ENCODE measurements at regions not wholly inside any gene's neighbourhood (a gene's known extent, or its start where the extent isn't known, plus 50 kb on each side); places are given as distances from the start of the nearest gene placed in this dataset.
"Not testable (repeated sequence)": the region's sequence is repeated elsewhere in the genome, so short reads cannot be mapped to it uniquely, and the experiment has no call there.

- DNase-seq, result no peak
Observed at GRCh38 chr6:119523556-119523955, 174.0 kb upstream of the MAN1A1 start.

DNA sequence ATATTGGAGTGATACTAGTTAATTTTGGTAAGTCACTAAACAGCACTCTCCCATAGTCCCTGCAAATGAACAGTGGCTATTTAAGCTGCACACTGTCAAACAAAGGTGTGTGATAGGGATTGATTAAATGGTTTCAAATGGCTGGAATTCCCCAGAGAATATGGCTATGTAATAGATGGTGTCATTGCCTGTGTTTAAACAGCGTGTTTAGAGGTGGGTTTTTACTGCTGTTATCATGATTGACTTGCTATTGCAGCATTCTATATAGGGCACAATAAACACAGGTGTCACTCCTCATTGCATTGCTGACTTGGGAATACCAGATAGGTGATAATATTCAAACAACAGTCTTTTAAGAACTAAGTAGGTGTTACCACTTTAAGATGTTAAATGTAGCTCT, 171.7 kb upstream of the MAN1A1 start:
- DNase-seq, result no peak

DNA sequence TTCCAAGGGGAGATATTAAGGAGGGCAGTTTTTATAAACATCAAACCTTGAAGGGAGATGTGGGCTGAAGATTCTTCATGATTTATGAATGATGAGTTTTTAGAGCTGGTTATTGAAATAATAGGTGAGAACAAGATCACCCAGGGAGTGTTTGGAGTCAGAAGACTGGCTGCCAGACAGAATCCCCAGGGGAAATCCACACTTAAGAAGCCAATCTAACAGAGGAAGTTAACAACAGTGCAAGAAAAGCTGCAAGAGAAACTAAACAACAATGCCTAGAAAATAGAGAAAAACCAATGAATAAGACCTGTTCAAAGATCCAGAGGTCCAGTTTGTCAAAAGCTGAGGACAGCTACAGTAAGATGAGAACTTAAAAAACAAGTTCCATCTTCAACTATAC, 167.9 kb upstream of the MAN1A1 start:
- DNase-seq, result no peak

GRCh38 chr6:119514345-119514744, 164.8 kb upstream of the MAN1A1 start:
- DNase-seq, result no peak

GRCh38 chr6:119511024-119511423, 161.5 kb upstream of the MAN1A1 start:
- DNase-seq, result no peak

DNA sequence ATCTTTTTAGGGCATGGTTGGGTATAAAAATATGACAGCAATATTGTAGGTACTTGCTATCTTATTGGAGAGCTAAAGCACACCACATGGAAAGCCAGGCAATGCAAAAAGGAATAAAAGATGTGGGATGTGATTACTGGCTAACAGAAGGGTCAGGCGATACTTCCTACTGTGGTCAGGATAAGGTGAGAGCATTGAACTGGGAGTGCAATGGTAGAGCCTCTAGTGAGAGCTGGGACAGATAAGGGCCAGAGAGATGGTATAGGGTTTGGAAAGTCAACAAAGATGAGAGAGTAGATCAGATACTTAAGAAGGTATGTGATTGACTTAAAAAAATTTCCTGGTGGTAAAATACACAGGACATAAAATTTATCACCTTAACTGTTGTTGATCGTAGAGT, 160.7 kb upstream of the MAN1A1 start:
- no peak for DNase-seq

- no peak for DNase-seq
Observed at GRCh38 chr6:119506631-119507174, 157.1 kb upstream of the MAN1A1 start.

DNA sequence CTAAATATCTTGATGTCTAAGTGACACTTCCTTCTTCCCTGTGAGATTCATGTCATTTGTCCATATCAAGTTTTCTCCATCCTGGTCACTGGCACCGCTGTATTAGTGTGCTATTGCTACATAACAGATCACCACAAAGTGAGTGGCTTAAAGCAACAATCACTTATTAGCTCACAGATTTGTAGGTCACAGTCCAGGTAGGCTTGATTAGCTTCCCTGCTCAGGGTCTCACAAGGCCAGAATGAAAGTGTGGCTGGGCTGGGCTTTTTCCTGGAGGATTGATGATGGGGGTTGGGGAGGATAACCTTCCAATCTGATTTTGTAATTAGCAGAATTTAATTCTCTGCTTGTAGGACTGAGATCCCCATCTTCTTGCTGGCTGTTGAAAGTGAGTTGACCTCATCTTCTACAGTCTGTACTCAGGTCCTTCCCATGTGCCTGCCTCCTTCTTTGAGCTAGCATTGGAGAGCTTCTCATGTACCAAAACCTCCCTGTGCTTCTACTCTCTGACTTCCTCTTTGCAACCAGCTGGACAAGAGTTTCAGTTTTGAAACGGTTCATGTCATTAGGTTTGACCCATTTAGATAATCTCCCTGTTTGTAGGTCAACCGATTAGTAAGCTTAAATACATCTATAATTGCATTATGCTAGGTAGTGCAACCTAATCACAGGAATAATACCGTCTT, 152.4 kb upstream of the MAN1A1 start:
- DNase-seq, result no peak

DNA sequence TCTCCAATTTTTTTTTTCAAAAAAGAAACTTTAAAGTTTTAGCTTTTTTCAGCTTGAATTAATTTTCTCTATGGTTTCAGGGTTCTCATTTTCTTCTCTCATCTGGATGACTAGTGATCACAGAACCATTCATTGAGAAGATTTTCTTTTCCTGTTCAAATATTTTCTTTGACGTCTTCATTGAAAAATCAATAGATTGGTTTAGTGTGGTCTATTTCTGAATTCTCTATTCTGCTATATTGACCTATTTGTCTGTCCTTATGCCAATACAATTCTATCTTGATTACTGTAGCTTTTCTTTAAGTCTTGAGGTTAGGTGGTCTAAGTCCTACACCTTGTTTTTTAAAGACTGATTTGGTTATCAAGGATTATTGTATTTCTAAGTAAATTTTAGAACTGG, 150.2 kb upstream of the MAN1A1 start:
- DNase-seq, result no peak

DNA sequence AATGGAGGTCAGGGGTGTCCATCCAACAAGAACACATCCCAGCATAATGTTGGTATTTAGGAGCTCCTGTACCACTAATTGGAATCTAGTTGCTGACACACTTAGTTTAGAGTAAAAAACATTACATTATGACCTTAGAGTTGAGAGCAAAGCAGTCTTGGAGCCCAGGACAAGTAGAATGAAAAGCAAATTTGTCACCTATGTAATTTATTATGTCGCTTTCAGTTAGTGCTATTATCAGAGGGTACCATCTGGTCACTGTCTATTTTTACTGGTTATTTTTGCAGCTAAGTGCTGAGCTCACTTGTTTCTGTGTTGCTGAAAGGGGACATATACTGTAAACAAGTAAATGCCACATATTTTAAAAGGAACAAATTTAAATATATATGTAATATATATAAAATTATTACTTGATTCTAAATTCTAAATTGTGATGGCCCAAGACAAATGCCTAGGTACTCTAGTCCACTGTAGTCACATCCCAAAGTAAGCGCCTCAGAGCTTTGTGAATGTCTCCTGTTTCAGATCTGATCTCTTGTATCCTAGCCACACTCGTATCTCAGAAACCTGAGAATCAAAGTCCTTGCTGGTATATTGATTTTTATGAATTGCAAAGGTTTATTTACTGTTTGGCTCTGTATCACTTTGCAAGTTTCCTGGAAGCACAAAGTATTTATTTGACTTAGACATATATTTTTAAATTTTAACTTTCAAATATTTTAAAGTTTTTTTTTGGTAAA, 148.6 kb upstream of the MAN1A1 start:
- no peak for DNase-seq

DNA sequence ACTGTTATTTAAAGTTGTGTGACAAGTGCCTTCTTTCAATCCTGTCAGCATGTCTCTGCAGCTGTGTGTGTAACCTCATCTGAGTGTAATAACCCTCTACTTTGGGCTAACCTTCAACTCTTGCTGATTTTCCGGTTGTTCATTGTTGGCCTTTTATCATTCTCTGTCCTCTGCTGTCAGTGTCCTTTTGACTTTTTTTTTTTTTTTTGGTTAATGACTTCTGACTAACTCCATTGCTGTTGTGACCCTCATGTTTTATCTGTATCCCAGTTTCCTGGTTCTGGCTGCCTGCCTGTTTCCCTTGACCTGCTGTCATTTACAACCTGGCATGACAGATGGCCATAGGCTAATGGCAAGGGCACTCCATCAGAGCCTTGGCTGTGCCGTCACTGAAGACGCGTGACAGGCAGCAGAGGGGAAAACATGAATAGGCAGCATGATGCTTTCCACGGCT, 145.7 kb upstream of the MAN1A1 start:
- no peak for DNase-seq

GRCh38 chr6:119493980-119494379, 144.4 kb upstream of the MAN1A1 start:
- DNase-seq, result no peak

DNA sequence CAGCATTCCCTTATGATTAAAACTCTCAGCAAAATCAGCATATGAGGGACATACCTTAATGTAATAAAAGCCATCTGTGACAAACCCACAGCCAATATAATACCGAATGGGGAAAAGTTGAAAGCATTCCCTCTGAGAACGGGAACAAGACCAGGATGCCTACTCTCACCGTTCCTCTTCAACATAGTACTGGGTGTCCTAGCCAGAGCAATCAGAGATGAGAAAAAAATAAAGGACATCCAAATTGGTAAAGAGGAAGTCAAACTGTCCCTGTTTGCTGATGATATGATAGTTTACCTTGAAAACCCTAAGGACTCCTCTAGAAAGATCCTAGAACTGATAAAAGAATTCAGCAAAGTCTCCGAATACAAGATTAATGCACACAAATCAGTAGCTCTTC, 141.6 kb upstream of the MAN1A1 start:
- not testable (repeated sequence) for DNase-seq

DNA sequence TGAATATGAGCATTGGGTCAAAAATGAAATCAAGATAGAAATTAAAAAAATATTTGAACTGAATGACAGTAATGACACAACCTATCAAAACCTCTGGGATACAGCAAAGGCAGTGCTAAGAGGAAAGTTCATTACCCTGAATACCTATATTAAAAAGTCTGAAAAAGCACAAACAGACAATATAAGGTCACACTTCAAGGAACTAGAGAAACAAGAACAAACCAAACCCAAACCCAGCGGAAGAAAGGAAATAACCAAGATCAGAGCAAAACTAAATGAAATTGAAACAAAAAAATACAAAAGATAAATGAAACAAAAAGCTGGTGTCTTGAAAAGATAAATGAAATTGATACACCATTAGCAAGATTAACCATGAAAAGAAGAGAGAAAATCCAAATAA, 140.5 kb upstream of the MAN1A1 start:
- not testable (repeated sequence) for DNase-seq

- no peak for DNase-seq
Observed at GRCh38 chr6:119484598-119484997, 135.0 kb upstream of the MAN1A1 start.

- no peak for DNase-seq
Observed at GRCh38 chr6:119483908-119484307, 134.3 kb upstream of the MAN1A1 start.

DNA sequence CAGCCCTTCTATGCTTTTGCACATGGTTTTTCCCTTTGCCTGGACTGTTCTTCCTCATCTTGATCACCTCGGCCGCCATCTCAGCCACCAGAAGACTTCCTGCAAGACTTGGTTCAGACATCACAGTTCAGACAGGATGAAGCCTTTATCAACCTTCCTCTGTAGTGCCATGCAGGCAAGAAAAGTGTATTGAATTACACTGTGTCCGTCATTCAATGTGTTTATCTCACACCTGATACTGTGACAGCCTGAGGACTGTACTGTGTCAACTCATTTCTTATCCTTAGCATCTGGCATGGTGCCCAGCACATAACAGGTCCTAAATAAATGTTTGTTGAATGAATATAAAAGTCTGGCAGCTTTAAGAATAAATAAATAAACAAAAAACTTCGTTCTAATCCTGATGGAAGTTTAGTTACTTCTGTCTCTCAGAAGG, 133.3 kb upstream of the MAN1A1 start:
- no peak for DNase-seq

DNA sequence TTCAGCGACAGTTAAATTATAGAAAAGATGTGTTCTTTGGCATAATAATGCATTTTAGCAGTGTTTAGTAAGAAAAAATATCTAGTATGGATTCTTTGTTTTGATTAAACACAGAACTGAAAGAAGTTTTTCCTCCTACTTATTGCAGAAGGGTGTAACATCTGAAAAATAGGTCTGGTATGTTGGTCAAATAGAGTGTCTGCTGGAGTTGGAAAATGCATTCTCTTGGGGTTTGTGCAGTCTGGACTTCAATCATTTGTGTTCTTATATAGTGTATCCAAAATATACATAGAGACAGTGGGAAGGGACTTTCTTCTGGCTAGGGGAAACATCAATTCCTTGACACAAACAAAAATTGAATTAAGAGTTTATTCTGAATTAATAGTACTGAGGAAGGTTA, 132.4 kb upstream of the MAN1A1 start:
- no peak for DNase-seq

DNA sequence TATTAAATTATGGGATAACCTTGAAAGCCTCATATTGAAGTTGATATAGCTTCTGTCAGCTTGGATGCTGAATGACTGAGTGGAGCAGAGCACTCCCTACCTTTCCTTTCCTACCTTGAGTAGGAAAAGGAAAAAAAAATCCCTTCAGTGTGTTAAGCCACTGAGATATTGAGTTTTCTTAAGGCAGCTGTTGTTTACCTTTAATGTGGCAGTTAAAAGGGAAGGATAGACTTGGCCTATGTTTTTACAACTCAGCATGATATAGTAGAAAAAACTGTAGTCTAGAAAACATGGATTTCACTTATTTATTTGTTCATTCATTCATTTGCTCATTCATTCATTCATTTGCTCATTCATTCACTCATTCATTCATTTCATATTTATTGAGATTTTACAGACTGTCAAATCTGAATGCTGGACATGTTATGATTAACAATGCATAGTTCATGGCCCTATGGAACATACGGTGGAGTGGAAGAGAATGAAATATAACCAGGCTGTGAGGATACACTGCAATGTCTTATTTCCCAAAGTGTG, 131.5 kb upstream of the MAN1A1 start:
- DNase-seq, result no peak

DNA sequence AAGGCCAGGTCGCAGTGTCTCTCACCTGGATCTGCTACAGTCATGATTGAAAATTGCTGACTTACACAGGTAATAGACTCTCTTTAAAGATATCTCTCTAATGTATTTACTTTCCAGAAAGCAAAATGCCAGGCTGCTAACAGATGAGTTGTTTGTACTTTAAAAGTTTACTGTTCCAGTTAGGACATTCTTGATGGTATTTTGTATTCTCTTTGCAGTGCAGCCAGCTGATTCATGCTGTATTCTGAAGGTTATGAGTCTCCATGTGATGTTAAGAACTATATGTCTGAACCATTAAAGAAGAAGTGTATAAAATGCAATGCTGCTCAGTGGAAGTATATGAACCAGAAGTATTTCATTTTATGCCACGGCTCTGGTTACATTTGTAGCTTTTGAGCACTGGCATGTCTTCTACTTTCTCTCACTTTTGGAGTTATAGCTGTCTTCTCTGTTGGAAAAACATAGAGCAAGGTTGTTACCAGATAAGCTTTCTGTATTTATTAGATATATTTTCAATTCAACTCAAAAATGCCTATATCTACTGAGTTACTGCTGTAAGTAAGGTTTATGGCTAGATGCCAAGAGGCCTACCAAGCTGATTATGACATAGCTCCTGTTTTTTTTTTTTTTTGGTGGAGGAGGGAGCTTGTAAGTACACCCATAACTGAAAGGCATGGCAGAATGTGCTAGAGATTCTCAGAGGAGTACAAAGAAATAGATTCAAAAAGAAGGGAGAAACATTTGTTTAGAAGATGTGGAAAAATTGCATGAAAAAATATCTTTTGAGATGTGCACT, 130.5 kb upstream of the MAN1A1 start:
- DNase-seq, result no peak

- DNase-seq, result no peak
Observed at GRCh38 chr6:119476554-119476953, 127.0 kb upstream of the MAN1A1 start.

- DNase-seq, result no peak
Observed at GRCh38 chr6:119476024-119476423, 126.5 kb upstream of the MAN1A1 start.

- DNase-seq, result no peak
Observed at GRCh38 chr6:119470893-119471542, 121.5 kb upstream of the MAN1A1 start.

Data from activated CD4-positive, CD25-positive, alpha-beta regulatory T cell (primary cell).